GM20000 (cell line): ENCODE measurements at regions not wholly inside any gene's neighbourhood (a gene's known extent, or its start where the extent isn't known, plus 50 kb on each side); places are given as distances from the start of the nearest gene placed in this dataset.
"Not testable (repeated sequence)": the region's sequence is repeated elsewhere in the genome, so short reads cannot be mapped to it uniquely, and the experiment has no call there.

Source experiments
- DNase-seq: peaks from one replicate; pipeline ENCODE4 v3.0.0; 2012; ENCODE audit warnings: low spot score
- TF ChIP-seq, protein P1 (sequence below): IDR thresholded peaks from 2 replicates; pipeline ENCODE4 v1.5.1; 2012; ENCODE audit warnings: mild to moderate bottlenecking, control low read depth; ENCODE audit errors: extremely low read depth, missing control alignments

DNA sequence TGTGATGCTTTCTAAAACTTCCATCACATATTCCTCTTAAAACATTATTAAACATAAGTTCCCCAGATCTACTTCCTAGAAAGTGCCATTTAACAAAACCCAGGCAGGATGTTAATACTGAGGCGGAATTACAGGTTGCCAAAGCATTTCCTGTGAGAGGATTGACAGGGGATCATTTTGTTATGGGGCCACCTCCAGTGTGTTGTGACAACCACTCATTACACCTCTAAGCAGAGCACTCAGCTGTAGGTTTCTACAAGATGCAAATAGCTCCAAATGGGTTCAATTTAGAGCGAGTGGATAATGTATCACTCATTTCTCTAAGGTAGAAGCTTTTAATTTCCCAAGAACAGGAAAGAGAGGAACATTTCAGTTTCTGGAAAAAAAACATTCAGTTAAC lies 1429.5 kb upstream of the ACVR2A start:
- no peak for DNase-seq
- TF ChIP-seq, protein P1, sequence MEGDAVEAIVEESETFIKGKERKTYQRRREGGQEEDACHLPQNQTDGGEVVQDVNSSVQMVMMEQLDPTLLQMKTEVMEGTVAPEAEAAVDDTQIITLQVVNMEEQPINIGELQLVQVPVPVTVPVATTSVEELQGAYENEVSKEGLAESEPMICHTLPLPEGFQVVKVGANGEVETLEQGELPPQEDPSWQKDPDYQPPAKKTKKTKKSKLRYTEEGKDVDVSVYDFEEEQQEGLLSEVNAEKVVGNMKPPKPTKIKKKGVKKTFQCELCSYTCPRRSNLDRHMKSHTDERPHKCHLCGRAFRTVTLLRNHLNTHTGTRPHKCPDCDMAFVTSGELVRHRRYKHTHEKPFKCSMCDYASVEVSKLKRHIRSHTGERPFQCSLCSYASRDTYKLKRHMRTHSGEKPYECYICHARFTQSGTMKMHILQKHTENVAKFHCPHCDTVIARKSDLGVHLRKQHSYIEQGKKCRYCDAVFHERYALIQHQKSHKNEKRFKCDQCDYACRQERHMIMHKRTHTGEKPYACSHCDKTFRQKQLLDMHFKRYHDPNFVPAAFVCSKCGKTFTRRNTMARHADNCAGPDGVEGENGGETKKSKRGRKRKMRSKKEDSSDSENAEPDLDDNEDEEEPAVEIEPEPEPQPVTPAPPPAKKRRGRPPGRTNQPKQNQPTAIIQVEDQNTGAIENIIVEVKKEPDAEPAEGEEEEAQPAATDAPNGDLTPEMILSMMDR: no peak

DNA sequence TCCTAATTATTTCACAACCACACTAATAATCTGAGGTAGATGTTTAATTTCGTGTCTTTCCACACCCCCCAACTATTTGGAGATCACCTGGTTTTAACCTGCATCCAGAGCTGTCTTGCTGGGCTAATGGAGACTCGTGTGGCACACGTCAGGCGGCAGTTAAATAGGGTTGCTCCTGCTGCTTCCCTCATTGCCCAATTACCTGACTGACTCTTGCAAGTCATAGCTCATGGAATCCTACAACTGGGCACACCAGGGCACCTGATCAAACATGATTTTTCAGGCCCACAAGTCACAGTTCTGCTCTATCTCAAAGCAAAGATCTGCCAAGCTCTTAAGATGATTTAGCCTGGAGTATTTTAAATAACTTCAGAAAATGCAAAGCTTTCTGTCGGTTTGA lies 1430.4 kb upstream of the ACVR2A start:
- TF ChIP-seq, protein P1: no peak
- no peak for DNase-seq

DNA sequence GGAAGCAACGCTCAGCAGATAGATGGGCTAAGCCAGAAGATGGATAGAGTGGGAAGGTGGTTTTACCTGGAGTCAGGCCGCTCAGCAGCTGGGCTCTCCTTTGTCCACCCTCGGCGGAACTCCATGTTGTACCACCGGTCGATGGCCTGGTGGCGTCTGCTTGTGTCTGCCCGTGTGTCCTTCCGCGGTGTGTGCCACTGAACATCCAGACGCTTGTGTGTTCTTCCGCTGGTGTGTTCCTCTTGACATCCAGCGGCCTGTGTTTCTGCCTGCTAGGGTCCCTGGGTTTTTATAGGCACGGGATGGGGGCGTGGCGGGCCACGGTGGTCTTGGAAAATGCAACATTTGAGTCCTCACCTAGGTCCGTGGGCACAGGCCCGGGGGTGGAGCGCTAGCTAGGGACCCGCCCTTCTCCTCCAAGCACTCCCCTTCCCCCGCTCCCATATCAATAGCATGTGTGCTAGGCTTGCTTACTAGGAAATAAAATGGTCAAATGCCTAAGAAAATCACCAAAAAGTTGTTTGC lies 1431.7 kb upstream of the ACVR2A start:
- TF ChIP-seq, protein P1: no peak
- no peak for DNase-seq

DNA sequence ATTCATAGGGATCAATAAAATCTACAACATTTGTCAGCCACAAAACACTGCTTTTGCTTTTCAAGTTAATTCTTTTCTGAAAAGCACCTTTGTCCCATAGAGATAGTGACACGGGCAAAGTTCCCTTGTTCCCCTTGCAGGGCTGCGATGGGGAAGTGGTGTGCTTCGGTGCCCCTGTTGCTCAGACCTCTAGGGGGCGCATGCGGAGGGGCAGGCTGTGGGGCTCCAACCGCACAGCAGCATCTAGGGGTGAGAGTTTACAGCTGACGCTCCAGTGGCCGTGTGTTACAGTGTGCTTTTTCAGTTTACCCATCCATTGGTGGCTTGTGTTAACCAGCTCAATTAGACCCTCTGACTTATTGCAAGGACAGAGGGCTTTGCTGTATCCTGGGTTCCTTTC lies 1432.2 kb upstream of the ACVR2A start:
- TF ChIP-seq, protein P1: no peak
- no peak for DNase-seq

DNA sequence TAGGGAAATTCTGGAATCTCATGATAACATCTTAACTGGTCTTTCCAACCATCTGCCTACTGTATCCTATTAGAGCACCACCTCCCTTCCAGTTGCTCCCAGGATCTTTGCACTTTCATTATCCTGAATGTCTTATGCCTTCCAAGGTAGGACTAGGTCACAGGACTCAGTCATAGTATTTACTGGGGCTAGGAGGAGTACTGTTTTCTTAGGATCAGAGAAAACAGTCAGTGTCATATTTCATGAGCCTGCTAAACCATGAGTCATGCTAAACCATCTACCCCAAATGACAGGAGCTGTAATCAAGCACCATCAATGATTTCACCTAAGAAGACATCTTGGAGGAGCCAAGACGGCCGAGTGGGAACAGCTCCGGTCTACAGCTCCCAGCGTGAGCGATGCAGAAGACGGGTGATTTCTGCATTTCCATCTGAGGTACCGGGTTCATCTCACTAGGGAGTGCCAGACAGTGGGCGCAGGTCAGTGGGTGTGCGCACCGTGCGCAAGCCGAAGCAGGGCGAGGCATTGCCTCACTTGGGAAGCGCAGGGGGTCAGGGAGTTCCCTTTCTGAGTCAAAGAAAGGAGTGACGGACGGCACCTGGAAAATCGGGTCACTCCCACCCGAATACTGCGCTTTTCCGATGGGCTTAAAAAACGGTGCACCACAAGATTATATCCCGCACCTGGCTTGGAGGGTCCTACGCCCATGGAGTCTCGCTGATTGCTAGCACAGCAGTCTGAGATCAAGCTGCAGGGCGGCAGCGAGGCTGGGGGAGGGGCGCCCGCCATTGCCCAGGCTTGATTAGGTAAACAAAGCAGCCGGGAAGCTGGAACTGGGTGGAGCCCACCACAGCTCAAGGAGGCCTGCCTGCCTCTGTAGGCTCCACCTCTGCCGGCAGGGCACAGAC lies 1439.2 kb upstream of the ACVR2A start:
- DNase-seq: not testable (repeated sequence)

DNA sequence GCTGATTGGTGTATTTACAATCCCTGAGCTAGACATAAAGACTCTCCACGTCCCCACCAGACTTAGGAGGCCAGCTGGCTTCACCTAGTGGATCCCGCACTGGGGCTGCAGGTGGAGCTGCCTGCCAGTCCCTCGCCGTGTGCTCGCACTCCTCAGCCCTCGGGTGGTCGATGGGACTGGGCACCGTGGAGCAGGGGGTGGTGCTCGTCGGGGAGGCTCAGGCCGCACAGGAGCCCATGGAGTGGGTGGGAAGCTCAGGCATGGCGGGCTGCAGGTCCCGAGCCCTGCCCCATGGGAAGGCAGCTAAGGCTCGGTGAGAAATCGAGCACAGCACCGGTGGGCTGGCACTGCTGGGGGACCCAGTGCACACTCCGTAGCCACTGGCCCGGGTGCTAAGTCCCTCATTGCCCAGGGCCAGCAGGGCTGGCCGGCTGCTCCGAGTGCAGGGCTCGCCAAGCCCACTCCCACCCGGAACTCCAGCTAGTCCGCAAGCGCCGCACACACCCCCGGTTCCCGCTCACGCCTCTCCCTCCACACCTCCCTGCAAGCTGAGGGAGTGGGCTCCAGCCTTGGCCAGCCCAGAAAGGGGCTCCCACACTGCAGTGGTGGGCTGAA lies 1441.2 kb upstream of the ACVR2A start:
- not testable (repeated sequence) for DNase-seq

DNA sequence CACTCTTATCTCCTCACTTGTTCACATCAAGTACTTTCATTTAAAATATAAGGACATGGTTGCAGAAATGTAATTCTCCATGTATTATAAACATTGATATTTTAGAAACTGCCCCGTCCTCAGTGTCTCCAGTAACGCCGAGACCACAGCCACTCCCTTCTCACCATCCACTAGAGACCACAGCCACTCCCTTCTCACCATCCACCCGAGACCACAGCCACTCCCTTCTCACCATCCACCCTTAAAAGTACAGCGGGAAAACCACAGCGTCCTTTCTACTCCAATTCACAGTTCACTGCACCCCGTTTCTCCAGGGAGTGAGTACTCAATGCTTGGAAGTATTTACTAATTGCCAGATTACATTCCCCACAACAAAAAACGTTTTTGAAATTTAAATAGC lies 1452.2 kb upstream of the ACVR2A start:
- no peak for DNase-seq
- TF ChIP-seq, protein P1: no peak

DNA sequence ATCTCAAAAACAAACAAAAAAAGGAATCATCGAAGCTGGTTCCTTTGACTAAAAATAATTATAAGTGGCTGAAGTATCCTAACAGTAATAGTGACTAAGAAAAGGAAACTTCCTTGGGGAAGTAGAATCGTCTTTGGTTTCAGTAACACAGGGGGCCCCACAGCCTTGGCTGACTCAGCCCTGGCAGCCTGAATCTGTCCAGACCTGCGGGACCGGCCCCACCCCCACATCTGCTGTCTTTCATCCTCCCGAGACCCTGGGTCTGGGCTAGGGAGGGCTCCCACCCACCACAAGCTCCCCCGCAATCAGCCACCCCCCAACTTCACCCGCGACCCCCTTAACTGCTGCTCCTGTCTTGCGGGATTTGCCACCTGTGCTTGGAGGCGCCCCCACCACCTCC lies 1452.6 kb upstream of the ACVR2A start:
- TF ChIP-seq, protein P1: no peak
- no peak for DNase-seq
